ENCODE measurements at regions not wholly inside any gene's neighbourhood (a gene's known extent, or its start where the extent isn't known, plus 50 kb on each side); places are given as distances from the start of the nearest gene placed in this dataset.

DNA sequence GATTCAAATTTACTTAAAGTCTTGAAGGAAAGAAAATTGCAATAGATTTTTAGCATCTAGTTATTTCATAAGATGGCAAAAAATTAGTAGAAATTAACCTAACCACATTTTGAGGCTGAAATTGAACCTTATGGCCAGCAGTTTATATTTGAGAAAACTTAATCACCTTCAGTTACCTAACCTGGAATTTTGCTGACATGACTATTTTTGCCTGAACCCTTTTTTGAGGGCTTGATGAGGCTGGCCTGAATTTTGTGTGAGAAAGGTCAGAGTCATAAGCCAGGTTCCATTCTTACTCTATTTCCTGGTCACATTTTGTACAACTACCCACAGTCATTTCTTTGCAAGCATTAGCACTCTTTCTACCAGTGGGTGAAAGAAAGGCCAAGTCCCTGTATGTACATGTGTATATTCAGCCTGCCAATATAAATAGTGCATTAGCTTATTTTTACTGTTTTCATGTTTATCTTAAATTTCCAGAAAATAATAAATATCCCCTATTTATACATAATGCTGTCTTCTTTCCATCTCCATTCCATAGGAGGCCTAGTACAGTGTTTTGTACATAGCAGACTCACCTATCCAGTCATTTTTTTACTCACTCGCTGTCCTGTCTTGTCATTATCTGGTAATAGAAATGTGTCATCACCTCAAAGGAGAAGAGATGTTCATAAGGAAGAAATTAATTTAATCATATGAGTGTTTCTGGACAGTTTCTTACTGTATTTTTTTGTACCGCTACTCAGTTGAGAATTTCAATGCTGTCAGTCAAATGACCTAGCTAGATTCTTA lies 108.4 kb upstream of the SGCD start:
- TF ChIP-seq REST (IDR thresholded peaks at IDR 0.05; ENCODE audit: insufficient read depth in 1 of 2, low read depth in 2 of 2, low read length in 2 of 2) (no peak), POLR2AphosphoS5 (IDR thresholded peaks at IDR 0.05; ENCODE audit: low read depth, low read length) (no peak), TAF1 (IDR thresholded peaks at IDR 0.05; ENCODE audit: borderline replicate concordance, insufficient read depth, low read length) (no peak)
